Liver (tissue), 8 donors: ENCODE measurements at regions not wholly inside any gene's neighbourhood (a gene's known extent, or its start where the extent isn't known, plus 50 kb on each side); places are given as distances from the start of the nearest gene placed in this dataset.

Source experiments
- DNase-seq: peaks from one replicate; pipeline ENCODE4 v3.0.0-alpha.2; 2017; ENCODE audit warnings: low spot score
- H3K27ac ChIP-seq, 2 donors: one replicate each; pipeline ENCODE4 v1.7.0; 2013; ENCODE audit warnings: inconsistent platforms in 2 of 2, low read length in 2 of 2, control low read depth in 1 of 2, low read depth in 1 of 2, mild to moderate bottlenecking in 1 of 2
- H3K27me3 ChIP-seq, 4 donors: one replicate each; pipeline versions ENCODE4 v1.6.1 to v1.7.0; 2013; ENCODE audit warnings: low read length in 3 of 4, inconsistent platforms in 1 of 4, mild to moderate bottlenecking in 1 of 4, moderate library complexity in 1 of 4; ENCODE audit not compliant: control insufficient read depth in 4 of 4, insufficient read depth in 4 of 4
- H3K36me3 ChIP-seq, 4 donors: one replicate each; pipeline versions ENCODE4 v1.6.1 to v1.7.0; 2013; ENCODE audit warnings: low read length in 3 of 4, mild to moderate bottlenecking in 3 of 4, low read depth in 1 of 4, moderate library complexity in 1 of 4; ENCODE audit not compliant: control insufficient read depth in 4 of 4, insufficient read depth in 3 of 4
- H3K4me1 ChIP-seq, 4 donors: one replicate each; pipeline versions ENCODE4 v1.6.1 to v1.7.0; 2013; ENCODE audit warnings: low read length in 3 of 4, mild to moderate bottlenecking in 3 of 4, moderate library complexity in 1 of 4; ENCODE audit not compliant: control insufficient read depth in 4 of 4, insufficient read depth in 4 of 4
- H3K4me3 ChIP-seq, 3 donors: one replicate each; pipeline versions ENCODE4 v1.6.1 to v1.7.0; 2013; ENCODE audit warnings: low read length in 3 of 3, control low read depth in 1 of 3, low read depth in 1 of 3, mild to moderate bottlenecking in 1 of 3
- H3K9ac ChIP-seq, 2 donors: one replicate each; pipeline ENCODE4 v1.7.0; 2013; ENCODE audit warnings: low read length in 2 of 2, mild to moderate bottlenecking in 2 of 2, moderate library complexity in 2 of 2, control low read depth in 1 of 2, low read depth in 1 of 2
- H3K9me3 ChIP-seq, 4 donors: one replicate each; pipeline versions ENCODE4 v1.6.1 to v1.7.0; 2013; ENCODE audit warnings: low read length in 3 of 4; ENCODE audit not compliant: control insufficient read depth in 4 of 4
- ATF3 ChIP-seq: IDR thresholded peaks from 2 replicates; pipeline ENCODE4 v1.6.1; 2016; ENCODE audit warnings: antibody characterized with exemption
- CTCF ChIP-seq: fragments of 150-350 bp; IDR thresholded peaks from 2 replicates; pipeline ENCODE4 v1.5.1; 2017; ENCODE audit warnings: improper control_type of control experiment, low read depth, low read length; ENCODE audit not compliant: missing input control
- EGR1 ChIP-seq, 2 donors: IDR thresholded peaks; 2 replicates each; pipeline ENCODE4 v1.6.1; 2016 to 2018; ENCODE audit warnings: antibody characterized with exemption in 2 of 2, low read depth in 2 of 2
- FOXA1 ChIP-seq: IDR thresholded peaks from 2 replicates; pipeline ENCODE4 v1.6.1; 2016; ENCODE audit warnings: antibody characterized with exemption
- FOXA2 ChIP-seq: IDR thresholded peaks from 2 replicates; pipeline ENCODE4 v1.6.1; 2016; ENCODE audit warnings: antibody characterized with exemption
- GABPA ChIP-seq, 2 donors: IDR thresholded peaks in 1 of 2; conservative IDR thresholded peaks in 1 of 2; 2 replicates each; pipeline ENCODE4 v1.6.1; 2016; ENCODE audit warnings: antibody characterized with exemption in 2 of 2, mild to moderate bottlenecking in 1 of 2, moderate library complexity in 1 of 2
- JUND ChIP-seq, 2 donors: IDR thresholded peaks; 2 replicates each; pipeline ENCODE4 v1.6.1; 2016; ENCODE audit warnings: antibody characterized with exemption in 2 of 2
- NR2F2 ChIP-seq: IDR thresholded peaks from 2 replicates; pipeline ENCODE4 v1.6.1; 2016; ENCODE audit warnings: antibody characterized with exemption
- RAD21 ChIP-seq, 2 donors: IDR thresholded peaks; 2 replicates each; pipeline ENCODE4 v1.6.1; 2016; ENCODE audit warnings: antibody characterized with exemption in 2 of 2, mild to moderate bottlenecking in 2 of 2
- RXRA ChIP-seq, 2 donors: IDR thresholded peaks; 2 replicates each; pipeline ENCODE4 v1.6.1; 2017 to 2018; ENCODE audit warnings: antibody characterized with exemption in 2 of 2, mild to moderate bottlenecking in 1 of 2
- SP1 ChIP-seq: IDR thresholded peaks from 2 replicates; pipeline ENCODE4 v1.6.1; 2018; ENCODE audit warnings: antibody characterized with exemption, mild to moderate bottlenecking
- TAF1 ChIP-seq: conservative IDR thresholded peaks from 2 replicates; pipeline ENCODE4 v1.6.1; 2016; ENCODE audit warnings: antibody characterized with exemption, mild to moderate bottlenecking
- YY1 ChIP-seq: IDR thresholded peaks from 2 replicates; pipeline ENCODE4 v1.6.1; 2016; ENCODE audit warnings: antibody characterized with exemption, mild to moderate bottlenecking
- WGBS: extraction: QIAGEN DNeasy Blood & Tissue Kit; methylation state at CpG from one replicate; pipeline ENCODE4 v1.1.7; 2013; 5-methylcytosine and 5-hydroxymethylcytosine counted together
- TF ChIP-seq, protein P1 (sequence below): IDR thresholded peaks from 2 replicates; pipeline ENCODE4 v1.6.1; 2016; ENCODE audit warnings: antibody characterized with exemption
- TF ChIP-seq, protein P2 (sequence below): IDR thresholded peaks from 2 replicates; pipeline ENCODE4 v1.6.1; 2016; ENCODE audit warnings: antibody characterized with exemption
- TF ChIP-seq, protein P3 (sequence below): IDR thresholded peaks from 2 replicates; pipeline ENCODE4 v1.6.1; 2016; ENCODE audit warnings: antibody characterized with exemption, mild to moderate bottlenecking
- donor health status: healthy.
- donor health status: healthy.
- donor health status: healthy.
- donor health status: healthy.
- donor health status: healthy.

- no peaks in the 10 kb centered on the region for H3K36me3 ChIP-seq
- no peak overlapping the region for H3K4me3 ChIP-seq
- no peak for TF ChIP-seq GABPA (IDR thresholded peaks at IDR 0.05 in 1 of 2, conservative IDR thresholded peaks at IDR 0.05 in 1 of 2)
- TF ChIP-seq CTCF = no peak
- TF ChIP-seq, protein P1, sequence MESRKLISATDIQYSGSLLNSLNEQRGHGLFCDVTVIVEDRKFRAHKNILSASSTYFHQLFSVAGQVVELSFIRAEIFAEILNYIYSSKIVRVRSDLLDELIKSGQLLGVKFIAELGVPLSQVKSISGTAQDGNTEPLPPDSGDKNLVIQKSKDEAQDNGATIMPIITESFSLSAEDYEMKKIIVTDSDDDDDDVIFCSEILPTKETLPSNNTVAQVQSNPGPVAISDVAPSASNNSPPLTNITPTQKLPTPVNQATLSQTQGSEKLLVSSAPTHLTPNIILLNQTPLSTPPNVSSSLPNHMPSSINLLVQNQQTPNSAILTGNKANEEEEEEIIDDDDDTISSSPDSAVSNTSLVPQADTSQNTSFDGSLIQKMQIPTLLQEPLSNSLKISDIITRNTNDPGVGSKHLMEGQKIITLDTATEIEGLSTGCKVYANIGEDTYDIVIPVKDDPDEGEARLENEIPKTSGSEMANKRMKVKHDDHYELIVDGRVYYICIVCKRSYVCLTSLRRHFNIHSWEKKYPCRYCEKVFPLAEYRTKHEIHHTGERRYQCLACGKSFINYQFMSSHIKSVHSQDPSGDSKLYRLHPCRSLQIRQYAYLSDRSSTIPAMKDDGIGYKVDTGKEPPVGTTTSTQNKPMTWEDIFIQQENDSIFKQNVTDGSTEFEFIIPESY = no peak
- no peak for TF ChIP-seq EGR1 (IDR thresholded peaks at IDR 0.05; ENCODE audit: low read depth in 2 of 2)
- TF ChIP-seq, protein P2, sequence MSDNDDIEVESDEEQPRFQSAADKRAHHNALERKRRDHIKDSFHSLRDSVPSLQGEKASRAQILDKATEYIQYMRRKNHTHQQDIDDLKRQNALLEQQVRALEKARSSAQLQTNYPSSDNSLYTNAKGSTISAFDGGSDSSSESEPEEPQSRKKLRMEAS = no peak
- TF ChIP-seq FOXA2 = no peak
- TF ChIP-seq SP1 = no peak
- no peak for TF ChIP-seq FOXA1
- no peak for TF ChIP-seq ATF3
- no peak for TF ChIP-seq RXRA (IDR thresholded peaks at IDR 0.05)
- no peak for TF ChIP-seq JUND (IDR thresholded peaks at IDR 0.05)
- TF ChIP-seq RAD21 (IDR thresholded peaks at IDR 0.05) = no peak
- no peak for TF ChIP-seq YY1
- TF ChIP-seq, protein P3, sequence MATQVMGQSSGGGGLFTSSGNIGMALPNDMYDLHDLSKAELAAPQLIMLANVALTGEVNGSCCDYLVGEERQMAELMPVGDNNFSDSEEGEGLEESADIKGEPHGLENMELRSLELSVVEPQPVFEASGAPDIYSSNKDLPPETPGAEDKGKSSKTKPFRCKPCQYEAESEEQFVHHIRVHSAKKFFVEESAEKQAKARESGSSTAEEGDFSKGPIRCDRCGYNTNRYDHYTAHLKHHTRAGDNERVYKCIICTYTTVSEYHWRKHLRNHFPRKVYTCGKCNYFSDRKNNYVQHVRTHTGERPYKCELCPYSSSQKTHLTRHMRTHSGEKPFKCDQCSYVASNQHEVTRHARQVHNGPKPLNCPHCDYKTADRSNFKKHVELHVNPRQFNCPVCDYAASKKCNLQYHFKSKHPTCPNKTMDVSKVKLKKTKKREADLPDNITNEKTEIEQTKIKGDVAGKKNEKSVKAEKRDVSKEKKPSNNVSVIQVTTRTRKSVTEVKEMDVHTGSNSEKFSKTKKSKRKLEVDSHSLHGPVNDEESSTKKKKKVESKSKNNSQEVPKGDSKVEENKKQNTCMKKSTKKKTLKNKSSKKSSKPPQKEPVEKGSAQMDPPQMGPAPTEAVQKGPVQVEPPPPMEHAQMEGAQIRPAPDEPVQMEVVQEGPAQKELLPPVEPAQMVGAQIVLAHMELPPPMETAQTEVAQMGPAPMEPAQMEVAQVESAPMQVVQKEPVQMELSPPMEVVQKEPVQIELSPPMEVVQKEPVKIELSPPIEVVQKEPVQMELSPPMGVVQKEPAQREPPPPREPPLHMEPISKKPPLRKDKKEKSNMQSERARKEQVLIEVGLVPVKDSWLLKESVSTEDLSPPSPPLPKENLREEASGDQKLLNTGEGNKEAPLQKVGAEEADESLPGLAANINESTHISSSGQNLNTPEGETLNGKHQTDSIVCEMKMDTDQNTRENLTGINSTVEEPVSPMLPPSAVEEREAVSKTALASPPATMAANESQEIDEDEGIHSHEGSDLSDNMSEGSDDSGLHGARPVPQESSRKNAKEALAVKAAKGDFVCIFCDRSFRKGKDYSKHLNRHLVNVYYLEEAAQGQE = no peak
- TF ChIP-seq TAF1 = no peak
- no peak for TF ChIP-seq NR2F2
- H3K9me3 ChIP-seq = no peaks in the 10 kb centered on the region
- H3K4me1 ChIP-seq = no peaks in the 10 kb centered on the region
- H3K27me3 ChIP-seq = peaks cover 0 to 13% (median 2%) of the 10 kb centered on the region in 4 donors
- no peak overlapping the region for H3K9ac ChIP-seq
- H3K27ac ChIP-seq = no peak overlapping the region
- WGBS = 88% methylated on average over 3 of the region's 3 CpGs
- no peak for DNase-seq
Measured at GRCh38 chr20:16966276-16966880, 218.2 kb downstream of the OTOR start.

- WGBS = 57% methylated on average over 3 of the region's 3 CpGs
- no peaks in the 10 kb centered on the region for H3K4me1 ChIP-seq
Measured at GRCh38 chr20:16968099-16968498, 219.9 kb downstream of the OTOR start.

More at GRCh38 chr20:16968099-16968498, 219.9 kb downstream of the OTOR start:
- Histone ChIP-seq H3K36me3 (no peaks in the 10 kb centered on the region), H3K9me3 (no peaks in the 10 kb centered on the region), H3K9ac (no peak overlapping the region), H3K27me3 (peaks cover 0 to 7% (median 2%) of the 10 kb centered on the region in 4 donors), H3K27ac (no peak overlapping the region), H3K4me3 (no peak overlapping the region)
- DNase-seq = no peak
- no peak for TF ChIP-seq FOXA1
- no peak for TF ChIP-seq CTCF
